ENCODE measurements at regions not wholly inside any gene's neighbourhood (a gene's known extent, or its start where the extent isn't known, plus 50 kb on each side); places are given as distances from the start of the nearest gene placed in this dataset.

GRCh38 chr13:79245937-79246577 is 160.0 kb downstream of the RBM26 start:
- Mint-ChIP-seq H3K36me3 (ENCODE audit: low read depth, unreplicated experiment) (no peaks in the 10 kb centered on the region), H3K9me3 (ENCODE audit: unreplicated experiment) (peaks cover 1% of the 10 kb centered on the region), H3K27ac (ENCODE audit: unreplicated experiment) (no peak overlapping the region), H3K27me3 (ENCODE audit: low read depth, unreplicated experiment) (no peaks in the 10 kb centered on the region), H3K4me3 (ENCODE audit: unreplicated experiment) (no peak overlapping the region), H3K4me1 (ENCODE audit: low read depth, unreplicated experiment) (peaks cover 7% of the 10 kb centered on the region)
- FAIRE-seq (no peak), DNase-seq (ENCODE audit: low read depth) (no peak)
- H3K4me3 ChIP-seq (ENCODE audit: insufficient read depth, low read depth, low read length), result no peak overlapping the region
- no peak overlapping the region for H3K9ac ChIP-seq (ENCODE audit: low read length)
- H3K79me2 ChIP-seq (ENCODE audit: insufficient read depth, low read length), result no peaks in the 10 kb centered on the region
- H3K27ac ChIP-seq (ENCODE audit: low read depth, low read length), result no peak overlapping the region
- no peak overlapping the region for H3K4me2 ChIP-seq (ENCODE audit: low read length)
- no peaks in the 10 kb centered on the region for H4K20me1 ChIP-seq (ENCODE audit: insufficient read depth, low read length)
- no peaks in the 10 kb centered on the region for H3K36me3 ChIP-seq (ENCODE audit: insufficient read depth, low read length)
- no peaks in the 10 kb centered on the region for H3K27me3 ChIP-seq (ENCODE audit: insufficient read depth, low read length)
- TF ChIP-seq EZH2 (IDR thresholded peaks at IDR 0.05; ENCODE audit: insufficient read depth, low read length) (no peak), CTCF (IDR thresholded peaks at IDR 0.05; ENCODE audit: insufficient read depth, low read depth, low read length) (no peak)
- no peaks in the 10 kb centered on the region for H3K4me1 ChIP-seq (ENCODE audit: insufficient read depth, low read length)
- H2AFZ ChIP-seq (ENCODE audit: low read depth, low read length), result no peak overlapping the region
- peaks cover 3% of the 10 kb centered on the region for H3K9me3 ChIP-seq (ENCODE audit: insufficient read depth, low read depth, low read length)

DNA sequence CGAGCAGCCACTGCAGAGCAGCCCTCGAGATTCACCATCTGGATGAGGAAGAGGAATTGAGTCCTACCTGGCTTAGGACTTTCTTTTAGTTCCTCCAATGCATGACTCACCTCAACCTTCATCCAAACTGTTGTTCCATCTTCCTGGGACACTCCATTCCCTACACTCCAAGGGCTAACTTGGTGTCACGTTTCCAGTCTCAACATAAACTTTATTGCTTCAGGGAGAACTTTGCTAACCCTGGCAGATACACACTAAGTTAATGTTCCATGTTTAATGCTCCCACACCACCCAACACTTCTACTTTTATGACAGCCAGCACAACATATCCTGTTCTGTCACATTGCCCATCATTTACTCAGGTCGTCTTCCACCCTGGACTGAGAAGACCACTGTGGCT is 164.4 kb downstream of the RBM26 start:
- Histone ChIP-seq H3K79me2 (ENCODE audit: insufficient read depth, low read length) (no peaks in the 10 kb centered on the region), H3K36me3 (ENCODE audit: insufficient read depth, low read length) (no peaks in the 10 kb centered on the region), H3K4me2 (ENCODE audit: low read length) (no peak overlapping the region), H3K27me3 (ENCODE audit: insufficient read depth, low read length) (no peaks in the 10 kb centered on the region), H3K9ac (ENCODE audit: low read length) (no peak overlapping the region), H3K9me3 (ENCODE audit: insufficient read depth, low read depth, low read length) (peaks cover 3% of the 10 kb centered on the region), H4K20me1 (ENCODE audit: insufficient read depth, low read length) (no peaks in the 10 kb centered on the region), H3K27ac (ENCODE audit: low read depth, low read length) (no peak overlapping the region), H2AFZ (ENCODE audit: low read depth, low read length) (no peak overlapping the region), H3K4me3 (ENCODE audit: insufficient read depth, low read depth, low read length) (no peak overlapping the region), H3K4me1 (ENCODE audit: insufficient read depth, low read length) (no peaks in the 10 kb centered on the region)
- H3K27me3 Mint-ChIP-seq (ENCODE audit: low read depth, unreplicated experiment), result no peaks in the 10 kb centered on the region
- DNase-seq (ENCODE audit: low read depth) (no peak), FAIRE-seq (no peak)
- no peak overlapping the region for H3K27ac Mint-ChIP-seq (ENCODE audit: unreplicated experiment)
- H3K4me3 Mint-ChIP-seq (ENCODE audit: unreplicated experiment), result no peak overlapping the region
- peaks cover 3% of the 10 kb centered on the region for H3K9me3 Mint-ChIP-seq (ENCODE audit: unreplicated experiment)
- H3K36me3 Mint-ChIP-seq (ENCODE audit: low read depth, unreplicated experiment), result no peaks in the 10 kb centered on the region
- H3K4me1 Mint-ChIP-seq (ENCODE audit: low read depth, unreplicated experiment), result peaks cover 7% of the 10 kb centered on the region
- TF ChIP-seq EZH2 (IDR thresholded peaks at IDR 0.05; ENCODE audit: insufficient read depth, low read length), result no peak
- no peak for TF ChIP-seq CTCF (IDR thresholded peaks at IDR 0.05; ENCODE audit: insufficient read depth, low read depth, low read length)

DNA sequence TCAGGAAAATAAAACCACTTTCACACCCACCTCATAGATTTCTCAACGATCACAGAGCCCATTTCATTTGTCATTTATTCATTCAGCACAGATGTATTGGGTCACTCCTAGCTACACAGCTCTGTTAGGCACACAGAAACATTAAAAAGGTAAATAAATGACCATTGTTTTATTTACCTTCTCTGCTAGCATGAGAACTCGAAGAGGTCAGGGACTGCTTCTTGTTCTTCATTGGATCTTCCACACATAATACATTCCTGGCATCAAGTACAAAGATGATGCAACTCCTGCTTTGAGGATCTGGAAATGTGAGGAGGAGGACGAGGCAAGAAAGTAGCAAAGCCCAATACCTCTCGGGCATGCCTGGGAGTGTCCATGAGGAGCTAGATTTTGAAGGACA is 168.1 kb downstream of the RBM26 start:
- H4K20me1 ChIP-seq (ENCODE audit: insufficient read depth, low read length), result no peaks in the 10 kb centered on the region
- H3K9me3 Mint-ChIP-seq (ENCODE audit: unreplicated experiment), result peaks cover 5% of the 10 kb centered on the region
- DNase-seq (ENCODE audit: low read depth) (no peak), FAIRE-seq (no peak)
- no peaks in the 10 kb centered on the region for H3K4me1 Mint-ChIP-seq (ENCODE audit: low read depth, unreplicated experiment)
- H3K4me3 Mint-ChIP-seq (ENCODE audit: unreplicated experiment), result no peak overlapping the region
- H3K79me2 ChIP-seq (ENCODE audit: insufficient read depth, low read length), result no peaks in the 10 kb centered on the region
- TF ChIP-seq CTCF (IDR thresholded peaks at IDR 0.05; ENCODE audit: insufficient read depth, low read depth, low read length) (no peak), EZH2 (IDR thresholded peaks at IDR 0.05; ENCODE audit: insufficient read depth, low read length) (no peak)
- no peaks in the 10 kb centered on the region for H3K36me3 Mint-ChIP-seq (ENCODE audit: low read depth, unreplicated experiment)
- no peak overlapping the region for H3K4me2 ChIP-seq (ENCODE audit: low read length)
- H2AFZ ChIP-seq (ENCODE audit: low read depth, low read length), result no peak overlapping the region
- peaks cover 3% of the 10 kb centered on the region for H3K9me3 ChIP-seq (ENCODE audit: insufficient read depth, low read depth, low read length)
- no peak overlapping the region for H3K4me3 ChIP-seq (ENCODE audit: insufficient read depth, low read depth, low read length)
- no peak overlapping the region for H3K27ac Mint-ChIP-seq (ENCODE audit: unreplicated experiment)
- no peak overlapping the region for H3K9ac ChIP-seq (ENCODE audit: low read length)
- H3K27me3 ChIP-seq (ENCODE audit: insufficient read depth, low read length), result no peaks in the 10 kb centered on the region
- H3K27ac ChIP-seq (ENCODE audit: low read depth, low read length), result no peak overlapping the region
- H3K27me3 Mint-ChIP-seq (ENCODE audit: low read depth, unreplicated experiment), result no peaks in the 10 kb centered on the region
- H3K4me1 ChIP-seq (ENCODE audit: insufficient read depth, low read length), result no peaks in the 10 kb centered on the region
- H3K36me3 ChIP-seq (ENCODE audit: insufficient read depth, low read length), result no peaks in the 10 kb centered on the region

Measured in astrocyte (in vitro differentiated cells and primary cell).